ENCODE measurements at regions not wholly inside any gene's neighbourhood (a gene's known extent, or its start where the extent isn't known, plus 50 kb on each side); places are given as distances from the start of the nearest gene placed in this dataset.

- peaks cover 6% of the 10 kb centered on the region; the same call in 1 of the 2 replicates for H3K23me2 ChIP-seq (ENCODE audit: low read depth, low read length)
- H3K36me3 ChIP-seq (ENCODE audit: control insufficient read depth in 2 of 4, insufficient read depth in 4 of 4, low read length in 3 of 4), result no peaks in the 10 kb centered on the region
- H3K4me3 ChIP-seq (ENCODE audit: extremely low read depth in 1 of 4, insufficient read depth in 2 of 4, low read depth in 3 of 4, low read length in 4 of 4), result no peak overlapping the region
- no peaks in the 10 kb centered on the region for H4K20me1 ChIP-seq (replicated peaks in 1 of 2; ENCODE audit: control insufficient read depth in 1 of 2, insufficient read depth in 2 of 2, low read length in 2 of 2)
- peaks cover 0 to 19% (median 12%) of the 10 kb centered on the region in 4 experiments; a peak in 6 of 7 replicates for H3K4me1 ChIP-seq (replicated peaks in 1 of 4; ENCODE audit: control insufficient read depth in 3 of 4, insufficient read depth in 4 of 4, low read length in 3 of 4)
- H4K8ac ChIP-seq (ENCODE audit: extremely low read depth, insufficient read depth, low read length), result peak overlapping the region; percentile 9; the same call in 1 of the 2 replicates
- H3K4me2 ChIP-seq (ENCODE audit: insufficient read depth in 1 of 2, low read depth in 2 of 2, low read length in 2 of 2), result no peak overlapping the region
- no peak overlapping the region for H3K27ac ChIP-seq (ENCODE audit: low read depth, low read length)
- H3K9me3 ChIP-seq (ENCODE audit: insufficient read depth in 2 of 2, low read depth in 1 of 2, low read length in 1 of 2), result no peaks in the 10 kb centered on the region
- peaks cover 0 to 7% (median 5%) of the 10 kb centered on the region in 4 experiments; a peak in 4 of 7 replicates for H3K27me3 ChIP-seq (replicated peaks in 1 of 4; ENCODE audit: control insufficient read depth in 3 of 4, extremely low read depth in 1 of 4, insufficient read depth in 3 of 4, low read length in 3 of 4)
- peak overlapping the region; percentile 53; the same call in 1 of the 2 replicates for H2AK5ac ChIP-seq (ENCODE audit: low read depth, low read length)
- H2BK15ac ChIP-seq (ENCODE audit: low read length), result no peak overlapping the region
- no peak overlapping the region for H3K23ac ChIP-seq (ENCODE audit: insufficient read length)
- no peak overlapping the region for H4K91ac ChIP-seq (replicated peaks; ENCODE audit: insufficient read length, low read length)
- no peak overlapping the region for H2BK12ac ChIP-seq (ENCODE audit: low read depth, low read length)
- H3K79me2 ChIP-seq (ENCODE audit: control insufficient read depth in 1 of 2, insufficient read depth in 2 of 2, low read length in 2 of 2), result no peaks in the 10 kb centered on the region
- H3K14ac ChIP-seq (ENCODE audit: insufficient read length), result no peak overlapping the region
- H4K5ac ChIP-seq (ENCODE audit: insufficient read length, low read depth, low read length), result no peak overlapping the region
- FAIRE-seq (no peak), DNase-seq (ENCODE audit: low read depth in 1 of 2, low spot score in 2 of 2) (no peak)
- H3K79me1 ChIP-seq (ENCODE audit: low read depth, low read length), result no peaks in the 10 kb centered on the region
- H2BK5ac ChIP-seq (ENCODE audit: low read depth, low read length), result no peak overlapping the region
- 92% methylated on average over 16 of the region's 16 CpGs; no CpG with 5 or more reads in 1 of the 2 experiments for WGBS, 2 experiments (ENCODE audit: extremely low coverage in 1 of 2, insufficient coverage in 1 of 2, insufficient read length in 1 of 2, insufficient replicate concordance in 2 of 2, low coverage in 1 of 2, low lambda C conversion rate in 2 of 2, missing lambda C conversion rate in 1 of 2)
- H2BK20ac ChIP-seq (ENCODE audit: low read length), result no peak overlapping the region
- POLR2A ChIA-PET (ENCODE audit: partially characterized antibody), result no interaction called here
- H3K4ac ChIP-seq (replicated peaks; ENCODE audit: insufficient read length, low read depth, low read length), result no peak overlapping the region
- H2BK120ac ChIP-seq (replicated peaks; ENCODE audit: low read depth, low read length), result no peak overlapping the region
- H3K18ac ChIP-seq (ENCODE audit: extremely low read depth, low read length), result no peak overlapping the region; the same call in 1 of the 2 replicates
- CTCF ChIA-PET (ENCODE audit: partially characterized antibody), result interaction anchor here (0.6 to 2.9 kb wide), 5 partner anchors 11 to 390 kb away, joined by 3 to 12 read pairs (median 5); no protein-coding TSS in a partner anchor
- no peak overlapping the region for H3K56ac ChIP-seq (replicated peaks; ENCODE audit: insufficient read length, low read depth, low read length)
- no peak overlapping the region for H3K9ac ChIP-seq (replicated peaks in 1 of 4; ENCODE audit: extremely low read depth in 1 of 4, low read depth in 3 of 4, low read length in 3 of 4)
- no peak overlapping the region for H2AFZ ChIP-seq (ENCODE audit: low read length)
- TF ChIP-seq KDM5A (IDR thresholded peaks at IDR 0.05; ENCODE audit: low read length) (no peak), TCF12 (IDR thresholded peaks at IDR 0.05; ENCODE audit: low read depth, low read length) (no peak), USF2 (IDR thresholded peaks at IDR 0.05; ENCODE audit: low read length) (no peak), TAF7 (optimal IDR thresholded peaks at IDR 0.05; ENCODE audit: borderline replicate concordance, low read depth, low read length) (no peak), NRF1 (IDR thresholded peaks at IDR 0.05; ENCODE audit: low read depth, low read length) (no peak), CEBPB (IDR thresholded peaks at IDR 0.05; ENCODE audit: low read depth, low read length) (no peak), RFX5 (IDR thresholded peaks at IDR 0.05; ENCODE audit: borderline replicate concordance, low read depth, low read length) (no peak), TBP (IDR thresholded peaks at IDR 0.05; ENCODE audit: low read depth, low read length) (no peak), BRCA1 (IDR thresholded peaks at IDR 0.05; ENCODE audit: low read depth, low read length) (no peak)
Measured at GRCh38 chr9:129318121-129319075, 140.3 kb upstream of the IER5L start.
